Choroid plexus epithelial cell (primary cell): ENCODE measurements at regions not wholly inside any gene's neighbourhood (a gene's known extent, or its start where the extent isn't known, plus 50 kb on each side); places are given as distances from the start of the nearest gene placed in this dataset.

Source experiments
- DNase-seq: peaks from one replicate; pipeline ENCODE4 v3.0.0-alpha.2; 2010; ENCODE audit warnings: low read depth
- H3K4me3 ChIP-seq: 2 replicates; pipeline ENCODE4 v1.5.1; 2011; ENCODE audit warnings: low read depth, mild to moderate bottlenecking, control low read depth, low read length, moderate library complexity
- CTCF ChIP-seq: conservative IDR thresholded peaks from 2 replicates; pipeline ENCODE4 v1.5.1; 2011; ENCODE audit warnings: low read depth, mild to moderate bottlenecking, control low read depth, inconsistent platforms, low read length, moderate library complexity

GRCh38 chrX:139187738-139188137 lies 342.8 kb upstream of the F9 start:
- TF ChIP-seq CTCF: no peak
- no peak for DNase-seq

DNA sequence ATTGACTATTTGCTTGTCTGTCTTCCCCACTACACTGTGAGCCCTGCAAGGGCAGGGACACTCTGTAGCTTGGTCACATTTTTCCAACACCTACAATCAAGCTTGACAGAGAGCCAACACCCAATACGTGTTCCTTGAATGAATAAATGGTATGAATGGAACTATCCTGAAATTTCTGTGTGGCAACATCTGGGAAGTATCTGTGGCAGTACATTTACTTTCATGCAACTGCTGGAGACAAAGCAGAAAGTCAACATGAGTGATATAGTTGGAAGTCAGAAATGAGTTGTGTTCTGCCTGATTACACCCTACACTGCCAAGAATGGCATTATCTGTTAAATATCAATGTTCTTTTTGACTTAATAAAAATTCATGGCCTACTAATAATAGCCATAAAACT lies 343.5 kb upstream of the F9 start:
- no peak for TF ChIP-seq CTCF
- DNase-seq: no peak
- no peak overlapping the region for H3K4me3 ChIP-seq

More at GRCh38 chrX:139187738-139188137, 342.8 kb upstream of the F9 start:
- H3K4me3 ChIP-seq: no peak overlapping the region

DNA sequence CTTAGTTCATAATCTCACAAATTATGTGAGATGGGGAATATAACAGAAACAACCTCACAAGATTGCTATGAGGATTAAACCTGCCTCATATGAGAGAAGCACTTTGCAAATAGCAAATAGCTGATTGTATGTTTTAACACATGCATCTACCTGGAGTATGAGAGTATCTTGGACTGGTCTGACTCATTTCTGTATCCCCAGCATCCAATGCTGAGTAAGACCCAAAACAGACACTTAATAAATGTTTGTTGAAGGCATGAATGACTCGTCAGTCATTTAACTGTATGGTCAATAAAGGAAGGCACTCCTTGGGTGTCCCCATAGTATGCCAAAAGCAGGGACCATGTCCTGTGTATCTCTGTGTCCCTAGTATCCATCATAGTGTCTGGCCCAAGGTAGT lies 350.9 kb upstream of the F9 start:
- TF ChIP-seq CTCF: no peak
- H3K4me3 ChIP-seq: no peak overlapping the region
- DNase-seq: no peak

- DNase-seq: no peak
- H3K4me3 ChIP-seq: no peak overlapping the region
- no peak for TF ChIP-seq CTCF
These were observed 351.6 kb upstream of the F9 start for GRCh38 chrX:139178980-139179379.

- H3K4me3 ChIP-seq: no peak overlapping the region
- no peak for DNase-seq
- TF ChIP-seq CTCF: no peak
These were observed 357.8 kb upstream of the F9 start for GRCh38 chrX:139172731-139173130.

DNA sequence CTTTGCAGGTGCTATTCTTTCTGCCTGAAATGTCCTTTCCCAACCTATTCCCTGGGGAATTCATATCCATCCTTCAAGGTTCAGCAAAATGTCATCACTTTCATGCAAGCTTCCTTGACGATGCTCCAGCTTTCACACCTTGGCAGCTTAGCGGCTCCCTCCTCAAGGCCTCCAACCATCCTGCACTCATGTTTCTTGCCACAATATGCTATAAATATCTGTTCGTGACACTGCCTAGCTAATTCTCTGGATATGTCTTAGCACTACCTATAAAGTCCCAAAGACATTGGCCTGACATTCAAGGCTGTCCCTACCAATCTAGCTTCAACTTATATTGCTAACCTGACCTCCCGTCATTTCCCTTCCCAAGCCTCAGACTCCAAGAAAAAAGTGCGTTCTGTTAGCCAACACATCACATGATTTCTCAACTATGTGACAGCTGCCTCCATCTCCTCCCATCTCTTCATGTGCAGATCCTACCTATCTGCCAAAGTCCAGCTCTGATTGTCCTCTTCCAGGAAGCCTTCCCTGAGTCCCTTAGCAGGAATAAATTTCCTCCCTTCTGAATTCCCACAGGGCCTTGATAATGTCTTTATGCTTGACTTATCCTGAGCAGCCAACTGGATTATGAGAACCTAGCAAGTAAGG lies 359.9 kb upstream of the F9 start:
- H3K4me3 ChIP-seq: no peak overlapping the region
- DNase-seq: no peak
- no peak for TF ChIP-seq CTCF

DNA sequence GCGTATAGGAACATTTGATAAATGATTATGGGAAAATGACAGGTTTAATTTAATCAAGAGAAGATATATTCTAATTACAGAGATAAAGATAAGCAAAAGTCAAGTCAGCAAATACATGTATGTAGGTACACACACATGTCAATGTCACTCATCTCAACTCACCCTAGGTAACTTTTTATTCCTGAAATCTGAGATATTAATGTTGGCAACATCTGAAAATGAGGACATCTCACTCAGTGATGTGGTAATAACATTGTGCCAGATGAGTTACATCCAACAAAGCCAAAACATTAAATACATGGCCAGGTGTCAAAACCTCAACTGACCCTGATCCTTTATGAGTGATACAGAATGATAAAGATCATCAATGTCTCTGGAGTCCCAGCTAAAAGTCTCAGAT lies 363.3 kb upstream of the F9 start:
- no peak for TF ChIP-seq CTCF
- no peak for DNase-seq
- no peak overlapping the region for H3K4me3 ChIP-seq
